H1 (cell line): ENCODE measurements at regions not wholly inside any gene's neighbourhood (a gene's known extent, or its start where the extent isn't known, plus 50 kb on each side); places are given as distances from the start of the nearest gene placed in this dataset.

Experiments used
- EZH2 ChIP-seq: fragments of 200-600 bp; sonication (generic); IDR thresholded peaks from 2 replicates; pipeline ENCODE4 v1.7.1; 2012; ENCODE audit warnings: low read depth, mild to moderate bottlenecking, moderate library complexity, low read length, inconsistent platforms; ENCODE audit not compliant: severe bottlenecking
- NRF1 ChIP-seq: IDR thresholded peaks from 2 replicates; pipeline ENCODE4 v1.6.1; 2011; ENCODE audit warnings: mild to moderate bottlenecking, low read depth, low read length, improper control_type of control experiment
- RBBP5 ChIP-seq: IDR thresholded peaks from 2 replicates; pipeline ENCODE4 v1.7.1; 2012; ENCODE audit warnings: low read depth, mild to moderate bottlenecking, inconsistent platforms, low read length, moderate library complexity, borderline replicate concordance
- SIRT6 ChIP-seq: IDR thresholded peaks from one replicate; pipeline ENCODE4 v1.7.1; 2012; ENCODE audit warnings: low read length, inconsistent platforms
- TF ChIP-seq, protein P1 (sequence below): fragments of 300-600 bp; sonication (generic); IDR thresholded peaks from 2 replicates; pipeline ENCODE4 v1.7.1; 2012; ENCODE audit warnings: low read length, moderate library complexity, mild to moderate bottlenecking, inconsistent platforms; ENCODE audit not compliant: insufficient replicate concordance
- TF ChIP-seq, protein P2 (sequence below): IDR thresholded peaks from 2 replicates; pipeline ENCODE4 v1.6.1; 2012; ENCODE audit warnings: low read length, inconsistent platforms

DNA sequence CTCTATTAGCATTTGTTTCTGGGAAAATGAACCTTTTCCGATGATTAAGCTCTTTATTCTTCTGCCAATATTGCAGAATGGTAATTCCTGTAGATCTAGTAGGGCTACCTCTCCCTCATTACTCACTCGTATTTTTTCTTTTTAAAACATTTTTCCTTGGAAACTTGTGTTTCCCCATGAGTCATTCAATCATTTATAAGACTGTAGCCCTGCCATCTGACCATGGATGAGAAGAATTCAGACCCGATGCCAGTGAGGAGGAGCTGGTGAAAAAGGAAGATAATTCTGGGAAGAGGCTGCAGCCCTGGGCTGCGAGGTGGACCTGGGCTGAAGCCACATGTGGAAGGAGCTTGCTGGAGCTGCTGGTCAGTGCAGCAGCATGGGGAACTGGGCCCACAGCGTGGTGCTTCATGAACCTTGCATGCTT is 242.8 kb downstream of the KLF6 start (continued):
- TF ChIP-seq, protein P1, sequence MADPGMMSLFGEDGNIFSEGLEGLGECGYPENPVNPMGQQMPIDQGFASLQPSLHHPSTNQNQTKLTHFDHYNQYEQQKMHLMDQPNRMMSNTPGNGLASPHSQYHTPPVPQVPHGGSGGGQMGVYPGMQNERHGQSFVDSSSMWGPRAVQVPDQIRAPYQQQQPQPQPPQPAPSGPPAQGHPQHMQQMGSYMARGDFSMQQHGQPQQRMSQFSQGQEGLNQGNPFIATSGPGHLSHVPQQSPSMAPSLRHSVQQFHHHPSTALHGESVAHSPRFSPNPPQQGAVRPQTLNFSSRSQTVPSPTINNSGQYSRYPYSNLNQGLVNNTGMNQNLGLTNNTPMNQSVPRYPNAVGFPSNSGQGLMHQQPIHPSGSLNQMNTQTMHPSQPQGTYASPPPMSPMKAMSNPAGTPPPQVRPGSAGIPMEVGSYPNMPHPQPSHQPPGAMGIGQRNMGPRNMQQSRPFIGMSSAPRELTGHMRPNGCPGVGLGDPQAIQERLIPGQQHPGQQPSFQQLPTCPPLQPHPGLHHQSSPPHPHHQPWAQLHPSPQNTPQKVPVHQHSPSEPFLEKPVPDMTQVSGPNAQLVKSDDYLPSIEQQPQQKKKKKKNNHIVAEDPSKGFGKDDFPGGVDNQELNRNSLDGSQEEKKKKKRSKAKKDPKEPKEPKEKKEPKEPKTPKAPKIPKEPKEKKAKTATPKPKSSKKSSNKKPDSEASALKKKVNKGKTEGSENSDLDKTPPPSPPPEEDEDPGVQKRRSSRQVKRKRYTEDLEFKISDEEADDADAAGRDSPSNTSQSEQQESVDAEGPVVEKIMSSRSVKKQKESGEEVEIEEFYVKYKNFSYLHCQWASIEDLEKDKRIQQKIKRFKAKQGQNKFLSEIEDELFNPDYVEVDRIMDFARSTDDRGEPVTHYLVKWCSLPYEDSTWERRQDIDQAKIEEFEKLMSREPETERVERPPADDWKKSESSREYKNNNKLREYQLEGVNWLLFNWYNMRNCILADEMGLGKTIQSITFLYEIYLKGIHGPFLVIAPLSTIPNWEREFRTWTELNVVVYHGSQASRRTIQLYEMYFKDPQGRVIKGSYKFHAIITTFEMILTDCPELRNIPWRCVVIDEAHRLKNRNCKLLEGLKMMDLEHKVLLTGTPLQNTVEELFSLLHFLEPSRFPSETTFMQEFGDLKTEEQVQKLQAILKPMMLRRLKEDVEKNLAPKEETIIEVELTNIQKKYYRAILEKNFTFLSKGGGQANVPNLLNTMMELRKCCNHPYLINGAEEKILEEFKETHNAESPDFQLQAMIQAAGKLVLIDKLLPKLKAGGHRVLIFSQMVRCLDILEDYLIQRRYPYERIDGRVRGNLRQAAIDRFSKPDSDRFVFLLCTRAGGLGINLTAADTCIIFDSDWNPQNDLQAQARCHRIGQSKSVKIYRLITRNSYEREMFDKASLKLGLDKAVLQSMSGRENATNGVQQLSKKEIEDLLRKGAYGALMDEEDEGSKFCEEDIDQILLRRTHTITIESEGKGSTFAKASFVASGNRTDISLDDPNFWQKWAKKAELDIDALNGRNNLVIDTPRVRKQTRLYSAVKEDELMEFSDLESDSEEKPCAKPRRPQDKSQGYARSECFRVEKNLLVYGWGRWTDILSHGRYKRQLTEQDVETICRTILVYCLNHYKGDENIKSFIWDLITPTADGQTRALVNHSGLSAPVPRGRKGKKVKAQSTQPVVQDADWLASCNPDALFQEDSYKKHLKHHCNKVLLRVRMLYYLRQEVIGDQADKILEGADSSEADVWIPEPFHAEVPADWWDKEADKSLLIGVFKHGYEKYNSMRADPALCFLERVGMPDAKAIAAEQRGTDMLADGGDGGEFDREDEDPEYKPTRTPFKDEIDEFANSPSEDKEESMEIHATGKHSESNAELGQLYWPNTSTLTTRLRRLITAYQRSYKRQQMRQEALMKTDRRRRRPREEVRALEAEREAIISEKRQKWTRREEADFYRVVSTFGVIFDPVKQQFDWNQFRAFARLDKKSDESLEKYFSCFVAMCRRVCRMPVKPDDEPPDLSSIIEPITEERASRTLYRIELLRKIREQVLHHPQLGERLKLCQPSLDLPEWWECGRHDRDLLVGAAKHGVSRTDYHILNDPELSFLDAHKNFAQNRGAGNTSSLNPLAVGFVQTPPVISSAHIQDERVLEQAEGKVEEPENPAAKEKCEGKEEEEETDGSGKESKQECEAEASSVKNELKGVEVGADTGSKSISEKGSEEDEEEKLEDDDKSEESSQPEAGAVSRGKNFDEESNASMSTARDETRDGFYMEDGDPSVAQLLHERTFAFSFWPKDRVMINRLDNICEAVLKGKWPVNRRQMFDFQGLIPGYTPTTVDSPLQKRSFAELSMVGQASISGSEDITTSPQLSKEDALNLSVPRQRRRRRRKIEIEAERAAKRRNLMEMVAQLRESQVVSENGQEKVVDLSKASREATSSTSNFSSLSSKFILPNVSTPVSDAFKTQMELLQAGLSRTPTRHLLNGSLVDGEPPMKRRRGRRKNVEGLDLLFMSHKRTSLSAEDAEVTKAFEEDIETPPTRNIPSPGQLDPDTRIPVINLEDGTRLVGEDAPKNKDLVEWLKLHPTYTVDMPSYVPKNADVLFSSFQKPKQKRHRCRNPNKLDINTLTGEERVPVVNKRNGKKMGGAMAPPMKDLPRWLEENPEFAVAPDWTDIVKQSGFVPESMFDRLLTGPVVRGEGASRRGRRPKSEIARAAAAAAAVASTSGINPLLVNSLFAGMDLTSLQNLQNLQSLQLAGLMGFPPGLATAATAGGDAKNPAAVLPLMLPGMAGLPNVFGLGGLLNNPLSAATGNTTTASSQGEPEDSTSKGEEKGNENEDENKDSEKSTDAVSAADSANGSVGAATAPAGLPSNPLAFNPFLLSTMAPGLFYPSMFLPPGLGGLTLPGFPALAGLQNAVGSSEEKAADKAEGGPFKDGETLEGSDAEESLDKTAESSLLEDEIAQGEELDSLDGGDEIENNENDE = no peak
- no peak for TF ChIP-seq NRF1
- no peak for TF ChIP-seq EZH2
- no peak for TF ChIP-seq SIRT6
- no peak for TF ChIP-seq RBBP5
- TF ChIP-seq, protein P2, sequence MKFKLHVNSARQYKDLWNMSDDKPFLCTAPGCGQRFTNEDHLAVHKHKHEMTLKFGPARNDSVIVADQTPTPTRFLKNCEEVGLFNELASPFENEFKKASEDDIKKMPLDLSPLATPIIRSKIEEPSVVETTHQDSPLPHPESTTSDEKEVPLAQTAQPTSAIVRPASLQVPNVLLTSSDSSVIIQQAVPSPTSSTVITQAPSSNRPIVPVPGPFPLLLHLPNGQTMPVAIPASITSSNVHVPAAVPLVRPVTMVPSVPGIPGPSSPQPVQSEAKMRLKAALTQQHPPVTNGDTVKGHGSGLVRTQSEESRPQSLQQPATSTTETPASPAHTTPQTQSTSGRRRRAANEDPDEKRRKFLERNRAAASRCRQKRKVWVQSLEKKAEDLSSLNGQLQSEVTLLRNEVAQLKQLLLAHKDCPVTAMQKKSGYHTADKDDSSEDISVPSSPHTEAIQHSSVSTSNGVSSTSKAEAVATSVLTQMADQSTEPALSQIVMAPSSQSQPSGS = no peak
